GM19468 (cell line): ENCODE measurements at regions not wholly inside any gene's neighbourhood (a gene's known extent, or its start where the extent isn't known, plus 50 kb on each side); places are given as distances from the start of the nearest gene placed in this dataset.
A peak's percentile ranks its signal among the peaks of the same experiment; 100 is the strongest.

Experiments used
- ATAC-seq: cut with Tn5 transposase; IDR thresholded peaks from one replicate; pipeline ENCODE4 v1.9.1; 2021; ENCODE audit warnings: mild to moderate bottlenecking, moderate library complexity, moderate number of reproducible peaks; ENCODE audit not compliant: unreplicated experiment; ENCODE audit errors: extremely low read depth

DNA sequence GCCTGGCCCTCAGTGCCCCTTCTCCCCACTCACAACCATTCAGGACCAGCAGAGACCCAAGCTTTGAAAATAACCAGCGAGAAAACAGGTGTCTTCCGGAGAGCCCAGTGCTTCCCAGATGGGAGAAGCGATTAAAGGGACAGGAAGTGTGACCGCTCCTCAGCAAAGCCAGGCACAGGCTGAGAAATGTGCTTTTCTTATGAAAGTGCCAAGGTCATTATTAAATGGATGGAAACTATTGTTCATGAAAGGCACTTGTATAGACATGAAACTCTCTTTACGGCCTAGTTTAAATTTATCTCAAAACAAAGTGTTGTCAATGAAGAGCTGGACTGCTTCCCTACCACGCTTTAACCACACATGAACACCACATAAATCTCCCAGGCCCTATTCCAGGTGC is 210.4 kb downstream of the SPTSSA start:
- no peak for ATAC-seq

DNA sequence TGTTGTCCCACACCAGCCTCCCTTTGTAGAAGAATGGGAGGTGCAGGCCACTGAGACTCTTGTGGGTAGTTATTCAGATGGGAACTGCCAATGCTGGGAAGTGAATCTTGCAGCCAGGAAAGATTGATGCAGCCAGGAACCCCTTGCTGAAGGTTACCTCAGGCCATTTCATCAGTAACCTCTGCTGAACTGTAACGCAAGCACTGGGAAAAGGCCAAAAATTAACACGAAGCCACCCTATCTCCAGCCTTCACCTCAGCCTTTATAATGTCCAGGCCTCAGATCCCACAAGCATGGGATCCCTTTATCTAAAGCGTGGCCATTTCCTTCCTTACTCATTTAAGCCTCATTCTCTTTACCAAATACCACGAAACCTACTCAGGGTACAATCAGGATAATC is 211.1 kb downstream of the SPTSSA start:
- no peak for ATAC-seq

DNA sequence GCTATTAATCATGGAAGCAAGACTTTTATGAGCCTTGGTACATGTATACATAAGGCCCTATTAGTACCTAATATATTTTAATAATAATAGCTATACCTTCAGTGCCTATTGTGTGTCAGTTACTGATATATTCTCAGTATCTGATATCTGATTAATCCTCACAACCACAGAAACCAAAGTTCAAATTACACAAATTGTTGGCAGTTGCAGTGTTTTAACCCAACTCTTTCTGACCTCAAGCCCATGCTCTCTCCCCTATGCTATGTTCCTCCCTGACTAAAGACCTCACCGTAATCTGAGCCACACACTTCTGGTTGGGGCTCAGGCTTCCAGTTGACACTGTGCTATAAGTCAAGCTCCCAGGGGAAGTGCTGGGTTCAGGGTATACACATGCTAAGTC is 214.4 kb downstream of the SPTSSA start:
- ATAC-seq: no peak

DNA sequence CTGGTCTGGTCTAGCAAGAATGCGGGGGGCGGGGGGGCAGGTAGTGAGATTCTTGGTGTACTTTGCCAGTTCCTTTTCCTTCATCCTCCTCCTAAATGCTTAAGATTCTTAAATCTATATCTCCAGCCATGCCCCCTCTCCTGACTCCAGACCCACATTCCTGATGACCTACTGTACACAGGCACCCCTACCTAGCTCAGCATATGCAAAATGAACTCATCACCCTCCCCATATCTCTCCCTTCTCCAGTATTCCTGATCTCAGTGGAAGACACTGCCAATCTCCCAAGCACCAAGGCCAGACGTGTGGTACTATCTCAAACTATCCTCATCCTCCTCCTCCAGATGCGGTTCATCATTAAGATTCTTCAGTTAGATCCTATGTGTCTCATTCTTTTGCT is 215.8 kb downstream of the SPTSSA start:
- no peak for ATAC-seq

DNA sequence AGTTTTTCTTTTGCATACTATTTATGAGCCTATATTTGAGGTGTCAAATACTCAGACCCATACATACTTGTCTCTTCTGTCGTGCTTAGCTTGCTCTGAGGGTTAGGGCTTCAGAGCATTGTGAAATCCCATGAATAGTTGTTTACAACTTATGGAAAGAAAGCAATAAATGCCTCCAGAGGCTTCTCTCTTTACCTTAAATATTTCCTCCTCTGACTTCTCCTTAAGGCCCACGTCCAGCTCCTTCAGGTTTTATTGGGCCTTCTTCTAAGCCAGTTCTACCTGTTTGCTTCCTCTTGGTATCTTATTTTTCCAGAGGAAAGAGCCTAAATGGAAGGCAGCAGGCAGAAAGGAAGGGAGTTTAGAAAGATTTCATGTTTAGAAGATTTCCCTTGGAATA is 218.6 kb downstream of the SPTSSA start:
- no peak for ATAC-seq

DNA sequence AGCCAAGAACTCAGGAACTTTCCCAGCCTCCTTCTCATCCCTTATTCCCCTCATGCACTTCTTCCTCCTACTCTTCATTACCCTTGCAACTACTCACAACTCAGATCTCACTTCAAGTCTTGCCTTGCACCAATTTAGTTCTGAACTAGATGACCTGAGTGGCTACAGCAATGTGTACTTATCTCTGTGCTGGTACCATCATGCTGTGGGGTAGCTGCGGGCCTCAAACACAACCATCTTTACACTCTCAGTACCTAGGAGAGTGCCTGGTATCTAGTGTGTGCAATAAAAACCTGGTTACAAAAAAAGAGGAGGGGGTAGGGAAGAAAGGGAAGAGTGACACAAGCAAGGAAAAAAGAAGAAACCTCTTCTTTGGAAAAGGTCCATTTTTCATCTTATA is 219.0 kb downstream of the SPTSSA start:
- no peak for ATAC-seq

DNA sequence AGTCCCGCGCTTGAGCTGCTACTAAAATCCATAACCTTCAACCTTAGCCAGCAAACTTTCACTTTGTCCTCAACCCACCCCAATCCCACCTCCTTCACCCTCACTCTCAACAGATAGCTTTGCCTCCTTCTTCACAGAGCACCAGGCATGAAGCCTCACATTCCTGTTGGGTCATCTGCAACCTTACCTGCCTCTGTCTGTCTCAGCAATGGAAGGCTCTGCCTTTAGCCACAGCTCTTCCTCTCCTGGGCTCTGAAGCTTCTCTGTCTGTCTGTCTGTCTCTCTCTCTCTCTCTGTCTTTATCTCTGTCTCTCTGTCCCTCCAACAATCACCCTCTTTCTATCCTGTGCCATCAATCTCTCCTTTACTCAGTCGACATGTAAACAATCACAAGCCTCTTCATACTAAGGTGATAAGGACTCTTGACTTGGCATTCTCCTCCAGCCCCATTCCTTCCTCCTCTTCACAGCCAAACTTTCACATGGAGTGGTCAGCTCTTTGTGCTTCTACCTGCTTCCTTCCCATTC is 220.8 kb downstream of the SPTSSA start:
- no peak for ATAC-seq

DNA sequence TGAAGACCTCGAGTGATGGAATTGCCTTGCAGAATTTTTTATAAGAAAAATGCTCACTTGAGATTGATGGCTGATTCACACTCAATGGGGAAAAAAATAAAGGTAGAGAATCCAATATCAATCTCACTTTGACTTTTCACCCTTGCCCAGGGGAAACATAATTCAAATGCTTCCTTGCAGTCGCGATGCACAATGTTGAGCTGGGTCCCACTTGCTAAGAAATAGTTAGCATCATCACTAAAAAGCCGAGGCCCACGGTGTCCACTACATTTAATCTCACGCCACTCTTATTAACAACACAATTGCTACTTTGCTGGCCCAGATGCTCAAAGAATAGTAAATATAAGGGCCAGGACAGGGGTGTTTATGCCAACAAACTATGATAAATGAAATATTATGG is 223.4 kb downstream of the SPTSSA start:
- ATAC-seq: no peak

DNA sequence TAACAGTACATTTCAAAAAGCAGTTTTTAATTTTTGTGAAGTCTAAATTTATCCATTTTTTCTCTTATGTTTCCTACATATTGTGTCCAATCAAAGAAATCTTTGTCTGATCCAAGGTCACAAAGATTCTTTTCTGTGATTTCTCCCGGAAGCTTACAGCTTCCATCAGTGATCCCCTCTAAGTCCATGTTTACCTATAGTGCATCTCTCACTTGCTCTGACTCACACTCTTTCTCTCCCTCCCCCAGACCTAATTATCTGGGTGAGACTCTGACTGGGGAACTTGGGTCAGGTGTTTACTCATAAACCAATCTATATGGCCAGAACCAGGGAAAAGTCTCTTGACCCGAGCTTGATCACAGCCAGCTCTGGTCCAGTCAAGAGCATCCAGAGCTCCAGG is 224.4 kb downstream of the SPTSSA start:
- ATAC-seq: no peak

DNA sequence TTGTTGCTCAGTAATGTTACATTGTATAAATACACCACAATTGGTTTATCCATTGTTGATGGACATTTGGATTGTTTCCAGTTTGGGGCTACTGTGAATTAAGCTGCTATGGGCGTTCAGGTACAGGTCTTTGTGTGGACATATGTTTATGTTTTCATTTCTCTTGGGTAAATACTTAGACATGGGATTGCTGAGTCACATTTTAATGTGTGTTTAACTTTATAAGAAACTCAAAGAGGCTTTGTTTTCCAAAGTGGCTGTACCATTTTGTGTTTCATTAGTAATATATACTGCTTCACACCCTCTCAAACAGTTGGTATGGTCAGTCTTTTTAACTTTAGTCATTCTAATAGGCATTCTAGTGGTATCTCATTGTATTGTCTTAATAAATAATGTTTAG is 225.0 kb downstream of the SPTSSA start:
- ATAC-seq: no peak

DNA sequence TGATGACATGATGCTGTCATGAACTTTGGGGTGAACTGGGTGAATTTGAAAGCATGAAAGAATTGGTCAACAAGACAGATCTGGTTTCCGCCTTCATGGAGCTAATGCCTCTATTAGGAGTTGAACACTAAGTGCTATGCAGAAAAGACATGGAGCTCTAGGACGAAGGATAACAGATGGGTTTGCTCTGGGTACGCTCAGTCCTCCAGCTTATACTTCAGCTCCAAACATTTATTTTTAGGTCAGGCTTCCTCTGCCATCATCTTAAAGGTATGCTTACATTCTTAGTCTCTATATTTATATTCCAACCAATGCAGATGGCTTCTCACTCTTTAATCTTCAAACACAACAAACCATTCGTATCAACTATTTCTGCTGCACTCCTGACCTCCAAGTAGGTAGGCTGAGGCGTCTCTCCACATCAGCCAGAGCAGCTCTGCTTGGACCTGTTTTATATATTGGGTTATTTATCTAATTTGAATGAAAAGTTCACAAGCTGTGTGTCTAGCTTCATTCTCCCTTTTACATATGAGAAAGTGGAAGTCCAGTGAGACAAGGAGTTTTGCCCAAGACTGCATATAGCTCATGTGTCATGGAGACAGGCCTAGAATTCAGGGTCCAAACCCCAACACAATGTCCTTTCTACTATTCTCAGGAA is 226.3 kb downstream of the SPTSSA start:
- no peak for ATAC-seq

DNA sequence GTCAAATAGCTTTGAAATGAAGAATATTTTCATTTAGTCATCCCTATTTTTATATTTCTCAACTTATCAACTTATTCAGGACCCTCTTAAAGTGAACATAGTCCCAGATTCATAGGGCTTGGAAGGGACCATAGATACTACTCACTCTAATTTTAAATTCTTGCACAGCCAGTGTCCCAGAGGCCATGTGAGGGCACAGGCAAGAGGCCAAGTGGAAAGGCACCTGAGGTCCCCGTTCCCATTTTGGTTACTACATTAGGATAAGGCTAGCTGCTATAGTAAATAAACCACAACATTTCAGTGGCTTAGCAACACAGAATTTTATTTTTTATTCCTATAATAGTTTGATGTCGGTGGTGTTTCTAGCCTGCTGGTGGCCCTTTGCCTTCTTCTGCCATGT is 227.8 kb downstream of the SPTSSA start:
- ATAC-seq: no peak

DNA sequence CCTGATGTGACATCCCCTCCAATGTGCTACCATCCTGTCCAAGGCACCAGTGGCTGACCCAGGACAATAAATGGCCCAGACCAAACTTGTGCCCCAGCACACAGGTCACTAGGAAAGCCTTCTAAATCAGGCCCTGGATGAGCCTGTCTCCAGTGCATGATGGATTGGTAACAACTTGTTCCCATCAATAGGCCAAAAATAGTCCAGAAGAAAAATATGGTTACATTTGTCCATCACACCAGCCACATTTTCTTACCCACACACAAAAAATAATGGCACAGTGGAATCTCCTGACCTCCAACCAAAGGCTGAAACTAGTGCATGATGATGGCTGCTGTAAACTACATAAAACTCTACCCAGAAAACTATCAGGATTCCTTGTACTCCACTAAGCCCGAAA is 228.4 kb downstream of the SPTSSA start:
- ATAC-seq: no peak

DNA sequence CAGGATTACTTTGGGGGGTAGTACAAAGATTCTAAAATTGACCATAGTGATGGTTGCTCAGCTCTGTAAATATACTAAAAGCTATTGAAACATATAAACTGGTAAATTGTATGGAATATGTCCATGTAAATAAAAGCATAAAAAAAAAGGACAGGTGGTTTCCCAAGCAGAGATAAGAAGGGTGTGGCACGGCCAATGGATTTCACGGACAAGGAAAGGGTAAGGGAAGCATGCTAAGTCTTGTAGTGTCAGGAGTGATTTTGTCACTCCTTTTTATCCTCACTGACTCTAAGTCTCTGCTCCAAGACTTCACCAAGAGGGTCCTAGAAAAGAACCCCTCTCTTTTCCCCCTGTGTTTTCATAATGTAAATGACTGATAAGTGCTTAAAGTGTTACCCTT is 229.2 kb downstream of the SPTSSA start:
- ATAC-seq: no peak

DNA sequence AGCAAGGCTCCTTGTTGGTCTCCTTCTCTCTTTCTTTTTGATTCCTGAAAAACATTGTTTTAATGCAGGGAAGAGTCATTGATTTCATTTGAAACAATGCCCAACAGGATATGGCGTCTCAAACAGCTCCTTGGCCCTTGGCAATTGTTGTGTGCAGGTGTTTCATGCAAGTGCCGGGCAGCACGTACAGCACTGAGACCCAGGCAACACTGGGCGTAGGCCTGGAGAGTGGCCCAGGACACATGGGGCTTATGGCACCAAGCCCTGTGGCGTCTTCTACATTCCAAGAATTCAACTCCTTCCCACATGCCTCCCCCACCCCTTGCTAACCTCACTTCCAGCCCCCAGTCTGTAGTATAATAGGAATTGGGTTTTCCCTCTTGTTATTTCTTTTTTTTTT is 230.4 kb downstream of the SPTSSA start:
- no peak for ATAC-seq

DNA sequence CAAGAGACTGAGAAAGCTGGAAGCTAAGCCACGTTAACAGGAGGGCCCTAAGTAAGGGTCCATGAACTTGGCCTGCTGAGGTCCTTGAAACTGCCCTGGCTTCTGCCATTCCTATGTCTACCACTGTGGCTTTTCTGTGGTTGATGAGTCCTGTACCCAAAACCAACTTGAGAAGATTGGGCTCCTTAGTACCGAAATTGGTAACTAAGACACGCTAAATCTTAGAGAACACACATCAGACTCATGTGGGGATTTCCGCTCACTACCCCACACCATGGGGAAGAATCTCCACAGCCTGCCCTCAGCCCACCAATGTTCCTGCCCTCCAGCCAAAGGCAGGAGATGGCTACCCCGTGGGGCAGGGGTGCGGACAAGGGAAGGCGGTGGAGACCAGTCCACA is 232.9 kb downstream of the SPTSSA start:
- ATAC-seq: no peak

DNA sequence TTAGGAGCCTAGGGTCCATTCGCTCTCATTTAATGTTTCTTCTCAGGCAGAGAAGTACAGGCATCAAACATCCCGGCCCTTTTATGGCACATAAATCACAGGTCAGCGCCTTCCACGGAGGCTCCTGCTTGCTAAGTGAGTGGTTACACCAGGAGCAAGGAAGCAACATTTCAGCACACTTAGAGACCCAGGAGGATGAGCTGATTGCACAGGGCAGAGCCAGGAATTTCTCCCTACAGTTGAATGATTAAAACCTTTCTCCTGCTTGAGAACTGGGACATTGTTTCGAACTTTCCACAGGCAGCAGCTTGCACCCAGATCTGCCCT is 233.4 kb downstream of the SPTSSA start:
- no peak for ATAC-seq

DNA sequence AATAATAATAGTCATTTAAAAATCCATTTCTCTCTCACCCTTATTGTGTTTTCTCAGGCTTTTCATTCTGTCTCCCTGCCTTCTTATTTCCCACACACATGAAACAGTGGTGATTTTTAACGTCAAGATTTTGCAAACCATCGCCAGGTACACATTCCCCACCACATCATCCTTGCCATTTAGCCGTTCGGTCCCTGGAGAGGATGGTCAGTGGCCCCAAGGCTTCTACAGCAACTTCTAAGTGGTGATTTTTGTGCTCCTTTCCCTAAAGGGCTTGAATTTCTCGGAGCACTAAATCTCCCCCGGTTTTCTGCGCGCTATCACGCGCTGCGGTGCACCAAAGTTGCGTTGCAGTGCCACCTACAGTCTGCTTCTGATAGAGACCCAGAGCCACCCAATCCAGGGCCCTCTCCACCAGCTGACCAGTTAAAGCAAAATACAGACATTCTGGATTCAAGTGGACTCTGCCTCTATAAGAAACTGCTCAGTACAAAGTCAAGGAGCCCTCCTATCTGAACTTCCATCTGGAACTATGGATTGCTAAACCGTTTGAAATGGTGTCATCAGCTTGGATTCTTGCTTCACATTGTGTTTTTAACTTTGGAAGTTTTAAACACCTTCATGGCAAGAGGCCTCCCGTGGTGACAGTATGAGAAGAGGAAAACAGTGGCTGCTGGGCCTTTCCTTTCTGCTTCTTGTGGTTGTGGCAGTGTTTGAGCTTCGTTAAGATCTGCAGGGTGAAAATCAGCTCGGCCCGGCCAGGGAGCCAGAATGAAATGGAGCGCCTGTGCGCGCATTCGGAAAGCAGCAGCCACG is 234.0 kb downstream of the SPTSSA start:
- ATAC-seq: peak; percentile 46

DNA sequence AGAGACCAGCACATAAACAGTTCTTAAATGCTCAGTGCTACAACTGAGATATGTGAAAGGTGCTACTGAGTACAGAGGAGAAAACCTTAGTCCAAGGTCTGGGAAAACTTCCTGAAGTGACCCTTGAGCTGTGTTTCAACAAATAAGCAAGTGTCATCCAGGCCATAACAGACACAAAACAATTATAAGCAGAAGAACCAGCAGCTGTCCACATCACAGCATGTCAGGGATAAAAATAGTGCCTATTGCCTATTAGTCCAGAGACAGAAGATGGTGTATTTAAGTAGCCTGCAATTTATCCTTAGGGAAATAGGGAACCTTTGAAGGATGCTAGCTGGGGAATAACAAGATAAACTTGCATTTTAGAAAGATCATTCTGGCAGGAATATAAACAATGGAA is 237.8 kb downstream of the SPTSSA start:
- no peak for ATAC-seq

DNA sequence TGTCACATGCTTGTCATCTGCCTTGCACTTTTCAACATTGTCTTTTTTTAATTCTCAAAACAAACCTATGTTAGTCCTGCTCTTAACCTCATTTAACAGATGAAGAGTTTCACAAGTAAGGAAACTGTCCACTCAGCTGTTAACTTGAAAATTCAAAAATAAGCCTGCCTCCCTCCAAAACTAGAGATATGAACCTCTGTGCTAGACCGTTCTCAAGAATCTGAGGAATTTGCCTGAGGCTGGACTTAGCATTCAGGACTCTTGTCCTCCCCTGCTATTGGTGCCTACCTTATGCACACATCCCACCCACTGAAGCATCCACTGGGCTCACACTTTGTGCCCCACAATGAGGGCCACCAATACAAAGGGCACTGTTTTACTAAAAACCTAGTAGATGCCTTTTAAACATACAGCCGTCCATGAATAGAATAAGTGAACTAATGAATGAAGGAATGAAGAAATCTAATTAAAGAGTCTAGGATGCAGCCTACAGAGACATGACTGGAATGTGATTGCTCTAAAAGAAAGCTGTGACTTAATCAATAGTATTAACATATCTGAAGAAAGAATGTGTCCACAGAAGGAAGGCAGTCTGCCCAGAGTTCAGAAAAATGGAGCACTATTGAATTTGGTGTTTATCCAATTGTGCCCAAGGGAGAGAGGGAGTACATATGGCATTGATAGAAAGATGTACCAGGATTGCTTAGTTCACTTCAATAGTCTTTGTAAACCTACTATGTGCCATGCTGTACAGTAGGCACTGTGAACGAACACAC is 238.5 kb downstream of the SPTSSA start:
- ATAC-seq: no peak

DNA sequence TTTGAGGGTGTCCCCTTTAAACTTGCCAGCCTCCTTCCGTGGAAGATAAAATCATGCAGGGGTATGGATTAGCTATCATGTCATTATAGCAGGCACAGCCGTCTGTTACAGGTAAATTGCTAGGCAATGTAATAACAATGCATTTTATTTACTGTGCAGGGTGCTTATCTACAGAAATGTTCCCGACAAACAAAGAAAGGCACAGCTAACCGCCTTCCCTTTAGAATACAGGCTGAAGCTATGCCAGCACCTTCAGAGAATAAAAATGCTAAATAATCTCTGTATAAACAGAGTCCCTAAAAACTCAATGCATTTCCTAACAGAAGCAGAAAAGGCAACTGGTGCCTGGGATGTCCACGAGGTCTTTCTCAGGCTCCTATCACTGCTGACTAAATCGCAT is 239.2 kb downstream of the SPTSSA start:
- ATAC-seq: no peak
